ENCODE measurements at regions not wholly inside any gene's neighbourhood (a gene's known extent, or its start where the extent isn't known, plus 50 kb on each side); places are given as distances from the start of the nearest gene placed in this dataset.

GRCh38 chr16:86668136-86668910 is 90.0 kb downstream of the FOXL1 start:
- WGBS, result 82% methylated on average over 8 of the region's 8 CpGs
- H3K36me3 ChIP-seq (ENCODE audit: control insufficient read depth in 2 of 2, insufficient read depth in 2 of 2, low read length in 1 of 2), result no peaks in the 10 kb centered on the region
- H3K27me3 ChIP-seq (ENCODE audit: control insufficient read depth in 2 of 2, insufficient read depth in 1 of 2, low read length in 1 of 2), result no peaks in the 10 kb centered on the region
- peaks cover 0 to 27% of the 10 kb centered on the region in 2 donors for H3K4me1 ChIP-seq (ENCODE audit: control insufficient read depth in 2 of 2, insufficient read depth in 2 of 2, low read length in 2 of 2)
- DNase-seq (ENCODE audit: low read depth in 6 of 9, low spot score in 9 of 9), result no peak
- H3K27ac ChIP-seq (ENCODE audit: low read depth in 1 of 2, low read length in 1 of 2), result peak overlapping the region in 1 of 2 donors; percentile 55
- H3K9me3 ChIP-seq (ENCODE audit: control insufficient read depth in 2 of 2, insufficient read depth in 1 of 2, low read length in 1 of 2), result peaks cover 0 to 3% of the 10 kb centered on the region in 2 donors
- no peak overlapping the region for H3K4me3 ChIP-seq (ENCODE audit: low read length in 2 of 2)

GRCh38 chr16:86669285-86669805 is 91.0 kb downstream of the FOXL1 start:
- Histone ChIP-seq H3K36me3 (ENCODE audit: control insufficient read depth in 2 of 2, insufficient read depth in 2 of 2, low read length in 1 of 2) (no peaks in the 10 kb centered on the region), H3K4me1 (ENCODE audit: control insufficient read depth in 2 of 2, insufficient read depth in 2 of 2, low read length in 2 of 2) (peaks cover 0 to 27% of the 10 kb centered on the region in 2 donors), H3K9me3 (ENCODE audit: control insufficient read depth in 2 of 2, insufficient read depth in 1 of 2, low read length in 1 of 2) (peaks cover 0 to 3% of the 10 kb centered on the region in 2 donors), H3K27me3 (ENCODE audit: control insufficient read depth in 2 of 2, insufficient read depth in 1 of 2, low read length in 1 of 2) (no peaks in the 10 kb centered on the region), H3K27ac (ENCODE audit: low read depth in 1 of 2, low read length in 1 of 2) (peak overlapping the region in 1 of 2 donors; percentile 71), H3K4me3 (ENCODE audit: low read length in 2 of 2) (no peak overlapping the region)
- DNase-seq (ENCODE audit: low read depth in 6 of 9, low spot score in 9 of 9), result no peak
- 90% methylated on average over 10 of the region's 10 CpGs for WGBS

- 84% methylated on average over 30 of the region's 30 CpGs for WGBS
- Histone ChIP-seq H3K36me3 (ENCODE audit: control insufficient read depth in 2 of 2, insufficient read depth in 2 of 2, low read length in 1 of 2) (no peaks in the 10 kb centered on the region), H3K4me3 (ENCODE audit: low read length in 2 of 2) (no peak overlapping the region), H3K9me3 (ENCODE audit: control insufficient read depth in 2 of 2, insufficient read depth in 1 of 2, low read length in 1 of 2) (peaks cover 0 to 3% of the 10 kb centered on the region in 2 donors), H3K27me3 (ENCODE audit: control insufficient read depth in 2 of 2, insufficient read depth in 1 of 2, low read length in 1 of 2) (no peaks in the 10 kb centered on the region), H3K27ac (ENCODE audit: low read depth in 1 of 2, low read length in 1 of 2) (peak overlapping the region in 1 of 2 donors; percentile 71), H3K4me1 (ENCODE audit: control insufficient read depth in 2 of 2, insufficient read depth in 2 of 2, low read length in 2 of 2) (peaks cover 0 to 21% of the 10 kb centered on the region in 2 donors)
- no peak for DNase-seq (ENCODE audit: low read depth in 6 of 9, low spot score in 9 of 9)
These were observed 91.8 kb downstream of the FOXL1 start for GRCh38 chr16:86669937-86670749.

GRCh38 chr16:86670750-86671234 is 92.4 kb downstream of the FOXL1 start:
- DNase-seq (ENCODE audit: low read depth in 6 of 9, low spot score in 9 of 9), result no peak
- peaks cover 0 to 3% of the 10 kb centered on the region in 2 donors for H3K9me3 ChIP-seq (ENCODE audit: control insufficient read depth in 2 of 2, insufficient read depth in 1 of 2, low read length in 1 of 2)
- no peaks in the 10 kb centered on the region for H3K36me3 ChIP-seq (ENCODE audit: control insufficient read depth in 2 of 2, insufficient read depth in 2 of 2, low read length in 1 of 2)
- peaks cover 0 to 20% of the 10 kb centered on the region in 2 donors for H3K4me1 ChIP-seq (ENCODE audit: control insufficient read depth in 2 of 2, insufficient read depth in 2 of 2, low read length in 2 of 2)
- 93% methylated on average over 11 of the region's 11 CpGs for WGBS
- no peak overlapping the region for H3K27ac ChIP-seq (ENCODE audit: low read depth in 1 of 2, low read length in 1 of 2)
- no peaks in the 10 kb centered on the region for H3K27me3 ChIP-seq (ENCODE audit: control insufficient read depth in 2 of 2, insufficient read depth in 1 of 2, low read length in 1 of 2)
- no peak overlapping the region for H3K4me3 ChIP-seq (ENCODE audit: low read length in 2 of 2)

- peaks cover 0 to 3% of the 10 kb centered on the region in 2 donors for H3K9me3 ChIP-seq (ENCODE audit: control insufficient read depth in 2 of 2, insufficient read depth in 1 of 2, low read length in 1 of 2)
- DNase-seq (ENCODE audit: low read depth in 6 of 9, low spot score in 9 of 9), result no peak
- H3K27ac ChIP-seq (ENCODE audit: low read depth in 1 of 2, low read length in 1 of 2), result no peak overlapping the region
- no peaks in the 10 kb centered on the region for H3K27me3 ChIP-seq (ENCODE audit: control insufficient read depth in 2 of 2, insufficient read depth in 1 of 2, low read length in 1 of 2)
- H3K4me3 ChIP-seq (ENCODE audit: low read length in 2 of 2), result no peak overlapping the region
- peaks cover 0 to 20% of the 10 kb centered on the region in 2 donors for H3K4me1 ChIP-seq (ENCODE audit: control insufficient read depth in 2 of 2, insufficient read depth in 2 of 2, low read length in 2 of 2)
- 68% methylated on average over 15 of the region's 15 CpGs for WGBS
- H3K36me3 ChIP-seq (ENCODE audit: control insufficient read depth in 2 of 2, insufficient read depth in 2 of 2, low read length in 1 of 2), result no peaks in the 10 kb centered on the region
These were observed 93.3 kb downstream of the FOXL1 start for GRCh38 chr16:86671486-86672178.

GRCh38 chr16:86672179-86672863 is 94.0 kb downstream of the FOXL1 start:
- Histone ChIP-seq H3K27ac (ENCODE audit: low read depth in 1 of 2, low read length in 1 of 2) (no peak overlapping the region), H3K27me3 (ENCODE audit: control insufficient read depth in 2 of 2, insufficient read depth in 1 of 2, low read length in 1 of 2) (no peaks in the 10 kb centered on the region), H3K4me3 (ENCODE audit: low read length in 2 of 2) (no peak overlapping the region), H3K4me1 (ENCODE audit: control insufficient read depth in 2 of 2, insufficient read depth in 2 of 2, low read length in 2 of 2) (peaks cover 0 to 20% of the 10 kb centered on the region in 2 donors), H3K9me3 (ENCODE audit: control insufficient read depth in 2 of 2, insufficient read depth in 1 of 2, low read length in 1 of 2) (peaks cover 0 to 3% of the 10 kb centered on the region in 2 donors), H3K36me3 (ENCODE audit: control insufficient read depth in 2 of 2, insufficient read depth in 2 of 2, low read length in 1 of 2) (no peaks in the 10 kb centered on the region)
- no peak for DNase-seq (ENCODE audit: low read depth in 6 of 9, low spot score in 9 of 9)
- WGBS, result 90% methylated on average over 17 of the region's 17 CpGs

- no peak overlapping the region for H3K4me3 ChIP-seq (ENCODE audit: low read length in 2 of 2)
- no peak overlapping the region for H3K27ac ChIP-seq (ENCODE audit: low read depth in 1 of 2, low read length in 1 of 2)
- no peaks in the 10 kb centered on the region for H3K27me3 ChIP-seq (ENCODE audit: control insufficient read depth in 2 of 2, insufficient read depth in 1 of 2, low read length in 1 of 2)
- no peaks in the 10 kb centered on the region for H3K36me3 ChIP-seq (ENCODE audit: control insufficient read depth in 2 of 2, insufficient read depth in 2 of 2, low read length in 1 of 2)
- DNase-seq (ENCODE audit: low read depth in 6 of 9, low spot score in 9 of 9), result no peak
- H3K4me1 ChIP-seq (ENCODE audit: control insufficient read depth in 2 of 2, insufficient read depth in 2 of 2, low read length in 2 of 2), result peaks cover 0 to 18% of the 10 kb centered on the region in 2 donors
- peaks cover 0 to 3% of the 10 kb centered on the region in 2 donors for H3K9me3 ChIP-seq (ENCODE audit: control insufficient read depth in 2 of 2, insufficient read depth in 1 of 2, low read length in 1 of 2)
- WGBS, result 86% methylated on average over 4 of the region's 4 CpGs
These were observed 95.0 kb downstream of the FOXL1 start for GRCh38 chr16:86673090-86673955.

All from thymus (tissue), 11 donors.